Peyer's patch (tissue), 4 donors: ENCODE measurements at regions not wholly inside any gene's neighbourhood (a gene's known extent, or its start where the extent isn't known, plus 50 kb on each side); places are given as distances from the start of the nearest gene placed in this dataset.
A peak's percentile ranks its signal among the peaks of the same experiment; 100 is the strongest.

Experiments
- DNase-seq, 3 donors: peaks; one replicate each; pipeline ENCODE4 v3.0.0-alpha.2; 2017 to 2019
- H3K27ac ChIP-seq, 4 donors: fragments of 200-600 bp; sonication (generic); one replicate each; pipeline ENCODE4 v1.5.1; 2016 to 2019
- H3K27me3 ChIP-seq, 2 donors: fragments of 200-600 bp; sonication (generic); one replicate each; pipeline ENCODE4 v1.5.1; 2019
- H3K36me3 ChIP-seq, 3 donors: fragments of 200-600 bp; sonication (generic); one replicate each; pipeline ENCODE4 v1.5.1; 2016 to 2019
- H3K4me1 ChIP-seq, 4 donors: fragments of 200-600 bp; sonication (generic); one replicate each; pipeline ENCODE4 v1.5.1; 2016 to 2019
- H3K4me3 ChIP-seq, 4 donors: fragments of 200-600 bp; sonication (generic); 1 replicate in 3 of 4; 2 replicates in 1 of 4; pipeline ENCODE4 v1.5.1; 2016 to 2019; ENCODE audit warnings: mild to moderate bottlenecking in 1 of 4
- H3K9me3 ChIP-seq, 4 donors: fragments of 200-600 bp; sonication (generic); one replicate each; pipeline ENCODE4 v1.5.1; 2016 to 2019; ENCODE audit warnings: mild to moderate bottlenecking in 1 of 4
- POLR2A ChIP-seq, 2 donors: fragments of 450-650 bp; IDR thresholded peaks; one replicate each; pipeline ENCODE4 v1.5.1; 2017; ENCODE audit warnings: antibody characterized with exemption in 2 of 2, mild to moderate bottlenecking in 2 of 2, moderate library complexity in 2 of 2
- TF ChIP-seq, protein P1 (sequence below), 6 experiments: fragments of 450-650 bp in 4 of 6; fragments of 200-600 bp in 2 of 6; sonication (generic) in 1 of 6; IDR thresholded peaks; one replicate each; pipeline ENCODE4 v1.5.1; 2017 to 2019; ENCODE audit warnings: antibody characterized with exemption in 6 of 6, mild to moderate bottlenecking in 3 of 6, moderate library complexity in 1 of 6

DNA sequence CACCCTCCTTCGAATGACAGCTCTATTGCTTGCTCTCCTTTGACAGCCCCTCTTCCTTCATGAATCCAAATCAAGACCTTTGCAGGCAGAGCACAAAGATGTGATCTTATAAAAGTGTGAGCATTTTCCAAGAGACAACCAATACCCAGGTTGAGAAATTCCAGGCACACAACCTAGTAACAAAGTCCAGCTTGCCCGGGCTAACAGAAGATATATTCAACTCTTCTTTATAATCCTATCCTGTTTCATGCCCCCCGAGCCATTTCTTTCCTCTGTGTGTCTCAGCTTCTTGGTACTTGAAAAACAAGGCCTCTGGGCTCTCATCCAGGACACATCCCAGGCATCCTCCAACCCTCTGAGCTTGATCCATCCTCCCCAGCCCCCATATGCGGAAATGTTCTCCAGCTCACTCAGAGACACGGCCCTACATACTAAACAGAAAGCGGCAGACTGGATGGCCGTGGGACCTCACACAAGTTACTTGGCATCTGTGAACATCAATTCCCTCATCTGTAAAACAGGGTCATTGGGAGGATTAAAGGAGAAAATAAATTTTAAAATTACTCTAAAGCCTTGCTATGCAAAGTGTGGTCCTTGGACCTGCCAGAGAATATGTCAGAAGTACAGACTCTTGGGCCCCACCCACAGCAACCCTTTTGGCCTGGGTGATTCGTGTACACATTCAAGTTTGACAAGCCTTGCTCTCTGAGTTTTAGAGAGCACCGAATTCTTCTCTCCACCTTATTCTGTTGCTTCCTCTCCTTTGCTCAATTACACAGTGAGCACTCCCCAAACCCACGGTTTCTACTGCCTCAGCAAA is 627.0 kb downstream of the BCOR start:
- peak overlapping the region in 1 of 4 donors; percentile 45 for H3K27ac ChIP-seq

DNA sequence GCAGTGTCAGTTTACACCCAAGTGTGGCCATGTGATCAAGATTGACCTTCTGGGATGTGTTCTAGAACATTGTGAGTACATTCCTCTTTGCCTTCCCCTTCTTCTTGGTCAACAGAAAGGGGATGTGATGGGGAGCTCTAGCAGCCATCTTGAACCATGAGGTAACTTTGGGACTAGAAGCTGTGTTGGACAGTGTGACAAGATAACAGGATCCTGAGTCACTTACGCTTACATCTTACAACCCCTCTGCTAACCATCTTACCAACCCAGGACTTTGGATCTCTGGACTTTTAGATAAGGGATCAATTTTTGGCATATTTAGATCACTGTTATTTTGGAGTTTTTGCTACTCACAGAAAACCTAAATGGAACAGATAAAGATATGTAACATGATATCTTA is 625.6 kb downstream of the BCOR start:
- Histone ChIP-seq H3K4me3 (no peak overlapping the region), H3K27ac (no peak overlapping the region), H3K9me3 (no peaks in the 10 kb centered on the region), H3K36me3 (no peaks in the 10 kb centered on the region), H3K4me1 (no peaks in the 10 kb centered on the region), H3K27me3 (no peaks in the 10 kb centered on the region)
- no peak for DNase-seq
- TF ChIP-seq, protein P1, sequence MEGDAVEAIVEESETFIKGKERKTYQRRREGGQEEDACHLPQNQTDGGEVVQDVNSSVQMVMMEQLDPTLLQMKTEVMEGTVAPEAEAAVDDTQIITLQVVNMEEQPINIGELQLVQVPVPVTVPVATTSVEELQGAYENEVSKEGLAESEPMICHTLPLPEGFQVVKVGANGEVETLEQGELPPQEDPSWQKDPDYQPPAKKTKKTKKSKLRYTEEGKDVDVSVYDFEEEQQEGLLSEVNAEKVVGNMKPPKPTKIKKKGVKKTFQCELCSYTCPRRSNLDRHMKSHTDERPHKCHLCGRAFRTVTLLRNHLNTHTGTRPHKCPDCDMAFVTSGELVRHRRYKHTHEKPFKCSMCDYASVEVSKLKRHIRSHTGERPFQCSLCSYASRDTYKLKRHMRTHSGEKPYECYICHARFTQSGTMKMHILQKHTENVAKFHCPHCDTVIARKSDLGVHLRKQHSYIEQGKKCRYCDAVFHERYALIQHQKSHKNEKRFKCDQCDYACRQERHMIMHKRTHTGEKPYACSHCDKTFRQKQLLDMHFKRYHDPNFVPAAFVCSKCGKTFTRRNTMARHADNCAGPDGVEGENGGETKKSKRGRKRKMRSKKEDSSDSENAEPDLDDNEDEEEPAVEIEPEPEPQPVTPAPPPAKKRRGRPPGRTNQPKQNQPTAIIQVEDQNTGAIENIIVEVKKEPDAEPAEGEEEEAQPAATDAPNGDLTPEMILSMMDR (IDR thresholded peaks at IDR 0.05) = no peak
- TF ChIP-seq POLR2A (IDR thresholded peaks at IDR 0.05) = no peak

More for the DNA sequence above, 627.0 kb downstream of the BCOR start:
- DNase-seq = no peak
- TF ChIP-seq POLR2A (IDR thresholded peaks at IDR 0.05) = no peak
- TF ChIP-seq, protein P1 (IDR thresholded peaks at IDR 0.05) = no peak
- H3K9me3 ChIP-seq = no peaks in the 10 kb centered on the region
- no peaks in the 10 kb centered on the region for H3K27me3 ChIP-seq
- no peaks in the 10 kb centered on the region for H3K4me1 ChIP-seq
- no peaks in the 10 kb centered on the region for H3K36me3 ChIP-seq
- no peak overlapping the region for H3K4me3 ChIP-seq

DNA sequence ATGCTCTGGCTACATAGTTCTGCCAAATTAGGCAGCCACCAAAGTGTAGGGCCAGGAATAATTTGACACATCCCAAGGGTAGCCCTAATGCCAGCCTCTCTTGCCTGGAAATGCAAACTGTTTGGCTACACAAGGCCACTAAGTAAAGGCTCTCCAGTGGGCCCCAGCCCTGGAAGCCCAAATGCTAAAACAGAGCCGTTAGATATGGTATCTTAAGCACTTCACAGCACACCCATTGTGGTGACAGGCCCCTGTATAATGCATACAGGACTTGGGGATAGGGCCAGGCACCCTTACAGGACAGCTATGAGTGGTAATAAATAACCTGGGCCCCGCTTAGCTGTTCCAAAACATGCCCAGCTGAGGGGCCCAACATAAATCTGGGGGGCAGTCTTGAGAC is 623.9 kb downstream of the BCOR start:
- Histone ChIP-seq H3K27ac (no peak overlapping the region), H3K4me3 (no peak overlapping the region), H3K36me3 (no peaks in the 10 kb centered on the region), H3K4me1 (no peaks in the 10 kb centered on the region), H3K27me3 (no peaks in the 10 kb centered on the region), H3K9me3 (no peaks in the 10 kb centered on the region)
- DNase-seq = no peak
- TF ChIP-seq, protein P1 (IDR thresholded peaks at IDR 0.05) = no peak
- TF ChIP-seq POLR2A (IDR thresholded peaks at IDR 0.05) = no peak

DNA sequence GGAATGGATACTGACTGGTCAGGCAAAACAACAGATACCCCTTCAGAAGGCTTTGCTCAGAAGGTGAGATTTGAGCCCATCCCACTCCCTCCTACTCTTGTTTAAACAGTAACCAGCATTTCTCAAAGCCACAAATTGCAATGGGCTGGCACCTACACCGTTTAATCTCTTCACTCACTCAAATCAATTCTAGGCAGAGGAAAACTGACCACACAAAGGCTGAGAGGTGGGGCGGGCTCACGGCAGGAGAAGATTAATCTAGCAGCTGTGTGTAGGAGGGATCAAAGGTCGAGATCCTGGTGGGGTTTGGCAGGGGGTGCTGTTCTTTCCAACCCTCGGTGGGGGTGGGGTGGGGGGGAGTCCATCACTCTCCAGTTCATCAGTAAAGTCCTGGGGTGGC is 622.4 kb downstream of the BCOR start:
- DNase-seq = no peak
- no peaks in the 10 kb centered on the region for H3K36me3 ChIP-seq
- H3K4me1 ChIP-seq = no peaks in the 10 kb centered on the region
- TF ChIP-seq, protein P1 (IDR thresholded peaks at IDR 0.05) = no peak
- TF ChIP-seq POLR2A (IDR thresholded peaks at IDR 0.05) = no peak
- no peaks in the 10 kb centered on the region for H3K27me3 ChIP-seq
- H3K9me3 ChIP-seq = no peaks in the 10 kb centered on the region
- H3K4me3 ChIP-seq = no peak overlapping the region
- no peak overlapping the region for H3K27ac ChIP-seq

DNA sequence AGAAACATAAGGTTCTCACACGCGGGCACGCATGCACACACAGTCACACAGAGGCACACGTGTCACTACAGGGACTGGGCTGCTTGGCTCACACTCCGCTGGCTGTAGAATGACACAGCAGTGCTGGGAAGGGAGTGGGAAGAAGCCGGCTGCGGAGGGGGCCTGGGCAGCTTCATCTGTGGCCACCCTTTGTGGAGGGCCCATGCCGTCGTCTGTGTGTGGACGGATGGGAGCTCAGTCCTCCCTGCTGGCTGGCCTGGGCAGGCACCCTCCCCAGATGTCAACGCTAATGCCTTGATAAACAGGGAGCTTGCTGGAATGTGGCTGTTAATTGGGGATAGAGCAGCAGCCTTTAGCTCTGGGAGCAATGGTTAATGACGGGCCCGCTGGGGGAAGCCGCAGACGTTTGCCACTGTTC is 621.1 kb downstream of the BCOR start:
- H3K4me3 ChIP-seq = no peak overlapping the region
- no peaks in the 10 kb centered on the region for H3K4me1 ChIP-seq
- peak overlapping the region in 2 of 4 donors; percentile 7 to 17 for H3K27ac ChIP-seq
- no peak for DNase-seq
- H3K27me3 ChIP-seq = no peaks in the 10 kb centered on the region
- TF ChIP-seq POLR2A (IDR thresholded peaks at IDR 0.05) = no peak
- TF ChIP-seq, protein P1 (IDR thresholded peaks at IDR 0.05) = no peak
- no peaks in the 10 kb centered on the region for H3K36me3 ChIP-seq
- no peaks in the 10 kb centered on the region for H3K9me3 ChIP-seq
